DMS53 treated with DMSO at 0.1 percent for 48 hours (cell line): ENCODE measurements at regions not wholly inside any gene's neighbourhood (a gene's known extent, or its start where the extent isn't known, plus 50 kb on each side); places are given as distances from the start of the nearest gene placed in this dataset.

ENCODE experiments used
- DNase-seq: peaks from one replicate; lab custom pipeline; 2025; ENCODE audit not compliant: unreplicated experiment; lab: John Stamatoyannopoulos, UW

DNA sequence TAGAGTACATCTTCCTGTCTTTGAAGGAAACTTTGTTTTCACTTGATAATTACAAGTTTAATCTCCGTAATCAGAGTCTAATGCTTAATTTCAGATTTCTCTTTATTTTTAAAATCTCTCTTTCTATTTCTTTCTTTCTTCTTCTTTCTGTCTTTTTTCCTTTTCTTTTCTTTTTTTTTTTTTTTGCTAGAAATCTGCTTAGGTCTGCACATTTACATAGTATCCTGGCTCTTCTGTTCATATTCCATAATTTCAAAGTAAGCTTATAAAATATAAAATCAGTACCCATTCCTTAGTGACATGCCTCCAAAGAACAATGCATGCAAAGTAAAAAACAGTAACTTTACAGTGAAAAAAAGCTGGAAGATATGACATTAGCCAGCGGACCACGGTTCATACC lies 601.7 kb upstream of the VSTM2A start:
- no peak for DNase-seq

DNA sequence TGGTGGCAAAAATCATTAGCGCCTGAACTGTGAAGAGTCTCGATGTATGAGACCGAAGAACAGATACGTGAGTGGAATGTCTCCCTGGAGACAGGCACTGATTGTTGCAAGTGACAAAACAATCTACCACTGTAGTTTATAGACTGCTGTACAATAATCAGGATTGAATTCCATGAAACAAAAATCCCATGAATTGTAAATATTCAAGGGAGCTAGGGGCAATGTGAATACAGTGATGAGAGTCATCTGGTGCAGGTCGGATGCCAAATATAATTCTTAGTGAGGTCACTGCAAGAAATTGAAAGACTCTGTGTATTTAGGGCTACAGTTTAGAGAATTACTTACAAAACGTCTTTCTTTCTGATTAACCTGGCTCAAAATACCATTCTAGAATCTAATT lies 594.4 kb upstream of the VSTM2A start:
- DNase-seq, result no peak

- DNase-seq, result no peak
These were observed 576.5 kb upstream of the VSTM2A start for GRCh38 chr7:53965716-53966115.

GRCh38 chr7:53983480-53983879 lies 558.7 kb upstream of the VSTM2A start:
- DNase-seq, result no peak

GRCh38 chr7:53984776-53985175 lies 557.4 kb upstream of the VSTM2A start:
- DNase-seq, result no peak

DNA sequence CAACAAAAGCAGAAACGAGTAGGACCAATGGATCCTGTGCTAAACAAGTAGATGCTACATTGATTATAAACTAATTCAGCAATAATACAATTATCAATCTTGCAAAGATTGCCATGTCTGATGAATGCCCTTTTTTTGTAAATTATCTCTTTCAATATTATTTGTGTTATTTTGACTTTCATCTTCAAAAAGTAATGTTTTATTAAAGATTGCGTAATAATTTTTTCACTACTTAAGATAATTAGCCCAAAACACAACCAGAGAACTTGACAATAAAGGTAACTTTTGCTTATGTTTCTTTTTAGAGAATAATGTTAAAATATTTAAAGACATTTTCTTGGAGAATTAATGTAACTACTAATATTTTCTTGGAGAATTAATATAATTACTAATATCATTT lies 553.8 kb upstream of the VSTM2A start:
- no peak for DNase-seq

GRCh38 chr7:53993224-53993623 lies 549.0 kb upstream of the VSTM2A start:
- DNase-seq, result peak; percentile 30

GRCh38 chr7:53996876-53997275 lies 545.3 kb upstream of the VSTM2A start:
- no peak for DNase-seq

- DNase-seq, result peak; percentile 4
These were observed 527.4 kb upstream of the VSTM2A start for GRCh38 chr7:54014765-54015164.

- DNase-seq, result peak; percentile 61
These were observed 526.9 kb upstream of the VSTM2A start for GRCh38 chr7:54015251-54015650.

GRCh38 chr7:54037873-54038272 lies 504.3 kb upstream of the VSTM2A start:
- no peak for DNase-seq

DNA sequence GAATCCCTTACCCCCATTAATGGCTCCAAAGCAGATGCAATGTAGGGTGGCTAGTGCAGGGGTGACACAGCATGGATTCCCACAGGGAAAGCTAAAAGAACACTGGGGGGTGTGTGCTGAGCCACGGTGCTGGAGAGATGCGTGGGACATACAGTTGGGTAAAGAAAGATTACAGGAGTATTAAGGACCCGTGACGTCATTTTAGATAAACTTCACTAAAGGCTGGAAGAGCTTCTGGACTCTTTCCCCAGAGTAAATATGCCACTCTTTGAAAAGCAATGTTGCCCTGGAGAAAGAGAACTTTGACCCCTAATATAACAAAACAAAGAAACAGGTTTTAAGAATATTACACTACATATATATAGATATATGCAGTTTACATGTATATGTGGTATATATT lies 481.5 kb upstream of the VSTM2A start:
- peak; percentile 2 for DNase-seq

GRCh38 chr7:54066643-54067042 lies 475.5 kb upstream of the VSTM2A start:
- no peak for DNase-seq

DNA sequence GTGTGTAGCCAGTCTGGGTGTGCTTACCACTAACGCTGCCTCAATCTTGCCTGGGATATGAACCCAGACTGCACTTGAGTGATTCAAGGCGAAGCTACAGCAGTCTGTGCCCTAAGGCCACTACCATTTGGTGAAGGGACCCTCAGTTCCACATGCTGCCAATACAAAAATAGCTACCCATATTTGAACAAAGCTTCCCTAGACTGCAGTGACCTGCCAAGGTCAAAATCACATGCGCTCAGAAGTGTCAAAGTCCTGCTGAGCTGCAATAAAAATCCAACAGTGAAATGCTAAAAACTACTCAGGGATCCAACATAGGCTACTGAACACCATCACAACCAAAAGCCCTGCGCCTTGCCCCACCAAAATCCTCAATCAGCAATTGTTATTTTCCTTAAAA lies 472.3 kb upstream of the VSTM2A start:
- no peak for DNase-seq

DNA sequence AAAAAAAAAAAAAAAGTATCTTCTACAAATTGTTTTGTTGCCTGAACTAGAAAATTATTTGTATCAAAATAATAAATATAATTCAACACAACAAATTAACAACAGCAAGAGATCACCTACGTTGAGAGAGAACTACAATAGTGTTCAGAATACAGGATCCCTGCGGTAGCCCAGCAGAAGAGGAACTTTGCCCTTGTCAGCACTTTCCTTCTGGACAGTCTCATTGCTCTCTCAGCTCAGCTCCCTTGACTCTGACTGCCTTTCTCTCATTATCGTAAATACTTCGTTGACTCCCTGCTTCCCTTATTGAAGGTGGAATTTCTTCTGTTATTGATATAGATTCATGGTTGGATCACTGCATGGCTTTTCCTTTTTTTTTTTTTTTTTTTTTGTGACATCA lies 469.5 kb upstream of the VSTM2A start:
- no peak for DNase-seq

GRCh38 chr7:54076616-54077015 lies 465.6 kb upstream of the VSTM2A start:
- DNase-seq, result no peak

- no peak for DNase-seq
These were observed 461.6 kb upstream of the VSTM2A start for GRCh38 chr7:54080525-54080924.

- DNase-seq, result no peak
These were observed 461.2 kb upstream of the VSTM2A start for GRCh38 chr7:54080971-54081370.

DNA sequence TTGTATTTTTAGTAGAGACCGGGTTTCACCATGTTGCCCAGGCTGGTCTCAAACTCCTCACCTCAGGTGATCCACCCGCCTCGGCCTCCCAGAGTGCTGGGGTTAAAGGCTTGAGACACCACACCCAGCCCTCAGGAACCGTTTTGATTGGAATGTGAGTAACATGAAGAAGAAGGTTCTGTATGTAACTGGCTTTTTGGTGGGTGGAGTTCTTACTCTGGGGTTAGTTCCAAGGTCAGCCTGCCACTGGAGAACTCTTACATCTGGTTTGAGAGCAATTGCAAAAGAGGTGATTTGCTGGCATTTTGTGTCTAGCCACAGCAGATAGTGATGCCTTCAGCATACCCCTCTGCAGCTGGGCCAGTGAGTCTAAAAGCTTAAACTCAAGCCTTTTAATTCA lies 457.8 kb upstream of the VSTM2A start:
- DNase-seq, result no peak

- no peak for DNase-seq
These were observed 451.4 kb upstream of the VSTM2A start for GRCh38 chr7:54090652-54091213.

GRCh38 chr7:54091322-54091721 lies 450.9 kb upstream of the VSTM2A start:
- DNase-seq, result no peak

GRCh38 chr7:54097886-54098285 lies 444.3 kb upstream of the VSTM2A start:
- no peak for DNase-seq

DNA sequence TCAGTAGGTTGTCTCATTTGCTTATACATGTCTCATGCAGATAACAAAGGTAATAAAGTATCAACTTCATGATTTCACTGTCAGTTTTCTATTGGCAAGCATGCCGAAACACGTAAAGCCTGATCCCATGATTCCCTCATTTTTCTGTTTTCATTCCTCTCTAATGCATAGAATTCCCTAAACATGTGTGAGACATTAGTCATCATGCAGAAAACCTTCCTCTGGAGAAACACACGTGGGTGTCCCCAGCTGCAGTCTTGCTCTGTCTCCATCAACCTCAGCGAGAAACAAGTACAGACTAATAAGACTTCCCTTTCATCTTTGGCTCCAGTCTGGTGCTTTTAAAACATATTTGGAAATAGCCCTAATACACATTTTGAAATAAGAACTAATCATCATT lies 432.7 kb upstream of the VSTM2A start:
- no peak for DNase-seq
